ENCODE measurements at regions not wholly inside any gene's neighbourhood (a gene's known extent, or its start where the extent isn't known, plus 50 kb on each side); places are given as distances from the start of the nearest gene placed in this dataset.

GRCh38 chr4:13092702-13093101, 391.4 kb downstream of the RAB28 start:
- Histone ChIP-seq H3K27me3 (ENCODE audit: control insufficient read depth in 2 of 2, insufficient read depth in 2 of 2, low read length in 2 of 2) (no peaks in the 10 kb centered on the region), H3K27ac (ENCODE audit: low read depth in 1 of 2, low read length in 2 of 2) (no peak overlapping the region), H3K4me1 (ENCODE audit: control insufficient read depth in 1 of 2, insufficient read depth in 2 of 2, low read length in 2 of 2) (no peaks in the 10 kb centered on the region), H4K20me1 (ENCODE audit: insufficient read depth, low read length) (no peaks in the 10 kb centered on the region), H2AFZ (ENCODE audit: insufficient read depth, low read depth, low read length, poor library complexity, severe bottlenecking) (no peak overlapping the region), H3K79me2 (ENCODE audit: insufficient read depth, low read length) (no peaks in the 10 kb centered on the region), H3K36me3 (replicated peaks in 1 of 2; ENCODE audit: control insufficient read depth in 1 of 2, insufficient read depth in 2 of 2, low read length in 2 of 2) (no peaks in the 10 kb centered on the region), H3K4me3 (replicated peaks in 1 of 3; ENCODE audit: low read depth in 2 of 3, low read length in 3 of 3) (no peak overlapping the region), H3K4me2 (replicated peaks; ENCODE audit: extremely low read depth, low read length, poor library complexity, severe bottlenecking) (no peak overlapping the region), H3K9me3 (replicated peaks in 1 of 2; ENCODE audit: control insufficient read depth in 1 of 2, insufficient read depth in 1 of 2, low read length in 2 of 2) (peaks cover 0 to 9% of the 10 kb centered on the region in 2 donors), H3K9ac (ENCODE audit: insufficient read depth, low read length, poor library complexity, severe bottlenecking) (no peak overlapping the region)
- H3K4me3 Mint-ChIP-seq, result no peak overlapping the region
- H3K4me1 Mint-ChIP-seq, result no peaks in the 10 kb centered on the region
- WGBS (ENCODE audit: insufficient coverage), result no CpG with 5 or more reads among the region's 1 CpG
- no peaks in the 10 kb centered on the region for H3K36me3 Mint-ChIP-seq
- intact Hi-C loops (cut with micrococcal nuclease), result no loop called here
- no peaks in the 10 kb centered on the region for H3K27me3 Mint-ChIP-seq (ENCODE audit: low read depth in 3 of 3)
- DNase-seq, result no peak
- H3K27ac Mint-ChIP-seq, result no peak overlapping the region
- peaks cover 0 to 9% (median 4%) of the 10 kb centered on the region in 7 donors for H3K9me3 Mint-ChIP-seq
- no peak for TF ChIP-seq CTCF (IDR thresholded peaks at IDR 0.05)

GRCh38 chr4:13089659-13089998, 394.5 kb downstream of the RAB28 start:
- Mint-ChIP-seq H3K4me1 (no peaks in the 10 kb centered on the region), H3K9me3 (peaks cover 0 to 5% (median 3%) of the 10 kb centered on the region in 7 donors), H3K36me3 (no peaks in the 10 kb centered on the region), H3K27me3 (ENCODE audit: low read depth in 3 of 3) (no peaks in the 10 kb centered on the region), H3K27ac (no peak overlapping the region), H3K4me3 (no peak overlapping the region)
- Histone ChIP-seq H3K4me1 (ENCODE audit: control insufficient read depth in 1 of 2, insufficient read depth in 2 of 2, low read length in 2 of 2) (no peaks in the 10 kb centered on the region), H3K9me3 (replicated peaks in 1 of 2; ENCODE audit: control insufficient read depth in 1 of 2, insufficient read depth in 1 of 2, low read length in 2 of 2) (peaks cover 0 to 7% of the 10 kb centered on the region in 2 donors), H4K20me1 (ENCODE audit: insufficient read depth, low read length) (no peaks in the 10 kb centered on the region), H3K9ac (ENCODE audit: insufficient read depth, low read length, poor library complexity, severe bottlenecking) (no peak overlapping the region), H3K27me3 (ENCODE audit: control insufficient read depth in 2 of 2, insufficient read depth in 2 of 2, low read length in 2 of 2) (no peaks in the 10 kb centered on the region), H3K79me2 (ENCODE audit: insufficient read depth, low read length) (no peaks in the 10 kb centered on the region), H3K36me3 (replicated peaks in 1 of 2; ENCODE audit: control insufficient read depth in 1 of 2, insufficient read depth in 2 of 2, low read length in 2 of 2) (no peaks in the 10 kb centered on the region), H3K4me2 (replicated peaks; ENCODE audit: extremely low read depth, low read length, poor library complexity, severe bottlenecking) (no peak overlapping the region), H2AFZ (ENCODE audit: insufficient read depth, low read depth, low read length, poor library complexity, severe bottlenecking) (no peak overlapping the region), H3K4me3 (replicated peaks in 1 of 3; ENCODE audit: low read depth in 2 of 3, low read length in 3 of 3) (no peak overlapping the region), H3K27ac (ENCODE audit: low read depth in 1 of 2, low read length in 2 of 2) (no peak overlapping the region)
- DNase-seq, result no peak
- intact Hi-C loops (cut with micrococcal nuclease), result no loop called here
- no peak for TF ChIP-seq CTCF (IDR thresholded peaks at IDR 0.05)
